Panc1 (cell line): ENCODE measurements at regions not wholly inside any gene's neighbourhood (a gene's known extent, or its start where the extent isn't known, plus 50 kb on each side); places are given as distances from the start of the nearest gene placed in this dataset.

ENCODE experiments used
- POLR2AphosphoS5 ChIP-seq: IDR thresholded peaks from 2 replicates; pipeline ENCODE4 v1.6.1; 2012; ENCODE audit warnings: mild to moderate bottlenecking, low read depth, low read length, moderate library complexity
- SIN3A ChIP-seq: IDR thresholded peaks from 2 replicates; pipeline ENCODE4 v1.6.1; 2012; ENCODE audit warnings: low read depth, mild to moderate bottlenecking, low read length, moderate library complexity, borderline replicate concordance; ENCODE audit not compliant: insufficient read depth
- TCF7L2 ChIP-seq: IDR thresholded peaks from 2 replicates; pipeline ENCODE4 v1.6.1; 2011; ENCODE audit warnings: mild to moderate bottlenecking, low read depth, low read length, inconsistent platforms
- TF ChIP-seq, protein P1 (sequence below), 2 experiments: IDR thresholded peaks; 2 replicates each; pipeline ENCODE4 v1.6.1; 2011 to 2012; ENCODE audit warnings: low read depth in 2 of 2, control low read depth in 1 of 2, low read length in 1 of 2, mild to moderate bottlenecking in 1 of 2, moderate library complexity in 1 of 2; ENCODE audit not compliant: insufficient read depth in 1 of 2
- TF ChIP-seq, protein P2 (sequence below): fragments of 450-650 bp; IDR thresholded peaks from 2 replicates; pipeline ENCODE4 v1.5.1; 2017; ENCODE audit warnings: mild to moderate bottlenecking

DNA sequence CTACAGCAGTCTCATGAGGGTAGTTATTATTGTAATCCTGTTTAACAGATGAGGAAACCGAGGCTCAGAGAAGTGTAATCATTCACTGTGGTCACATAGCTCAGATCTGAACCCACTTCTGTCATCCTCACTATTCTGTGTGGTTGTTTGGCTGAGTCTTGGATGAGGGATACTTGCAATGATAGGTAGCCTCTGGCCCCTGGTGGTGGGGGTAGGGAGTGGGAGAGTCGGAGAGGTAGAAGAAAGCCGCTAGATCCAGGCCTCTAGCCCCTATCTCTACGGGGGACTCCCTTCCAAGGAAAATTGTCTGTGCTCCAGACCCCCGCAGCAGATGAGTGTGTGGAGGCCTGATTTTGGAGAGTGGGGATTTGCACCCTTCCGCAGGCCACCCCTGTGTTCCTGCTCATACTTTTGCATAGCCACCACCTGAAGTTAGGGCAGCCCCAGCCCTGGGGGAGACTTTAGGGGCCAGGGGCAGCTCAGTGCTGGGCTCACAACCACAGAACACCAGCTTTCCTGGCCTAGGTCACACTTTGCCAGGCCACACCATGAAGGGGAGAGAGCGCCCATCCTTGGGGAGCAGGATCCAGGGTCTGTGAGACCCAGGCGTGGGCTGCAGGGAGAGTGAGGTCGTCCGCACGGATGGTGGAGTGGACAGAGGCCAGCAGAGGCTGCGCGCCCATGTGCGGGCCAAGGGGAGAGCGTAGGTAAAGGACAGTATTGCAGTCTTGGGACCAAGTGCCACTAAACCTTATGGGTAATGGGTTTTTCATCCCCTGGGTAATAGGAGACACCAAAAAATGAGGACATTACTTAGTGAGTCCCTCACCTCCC lies 148.2 kb downstream of the GLI2 start:
- TF ChIP-seq SIN3A (no peak), POLR2AphosphoS5 (no peak), TCF7L2 (no peak)
- TF ChIP-seq, protein P1, sequence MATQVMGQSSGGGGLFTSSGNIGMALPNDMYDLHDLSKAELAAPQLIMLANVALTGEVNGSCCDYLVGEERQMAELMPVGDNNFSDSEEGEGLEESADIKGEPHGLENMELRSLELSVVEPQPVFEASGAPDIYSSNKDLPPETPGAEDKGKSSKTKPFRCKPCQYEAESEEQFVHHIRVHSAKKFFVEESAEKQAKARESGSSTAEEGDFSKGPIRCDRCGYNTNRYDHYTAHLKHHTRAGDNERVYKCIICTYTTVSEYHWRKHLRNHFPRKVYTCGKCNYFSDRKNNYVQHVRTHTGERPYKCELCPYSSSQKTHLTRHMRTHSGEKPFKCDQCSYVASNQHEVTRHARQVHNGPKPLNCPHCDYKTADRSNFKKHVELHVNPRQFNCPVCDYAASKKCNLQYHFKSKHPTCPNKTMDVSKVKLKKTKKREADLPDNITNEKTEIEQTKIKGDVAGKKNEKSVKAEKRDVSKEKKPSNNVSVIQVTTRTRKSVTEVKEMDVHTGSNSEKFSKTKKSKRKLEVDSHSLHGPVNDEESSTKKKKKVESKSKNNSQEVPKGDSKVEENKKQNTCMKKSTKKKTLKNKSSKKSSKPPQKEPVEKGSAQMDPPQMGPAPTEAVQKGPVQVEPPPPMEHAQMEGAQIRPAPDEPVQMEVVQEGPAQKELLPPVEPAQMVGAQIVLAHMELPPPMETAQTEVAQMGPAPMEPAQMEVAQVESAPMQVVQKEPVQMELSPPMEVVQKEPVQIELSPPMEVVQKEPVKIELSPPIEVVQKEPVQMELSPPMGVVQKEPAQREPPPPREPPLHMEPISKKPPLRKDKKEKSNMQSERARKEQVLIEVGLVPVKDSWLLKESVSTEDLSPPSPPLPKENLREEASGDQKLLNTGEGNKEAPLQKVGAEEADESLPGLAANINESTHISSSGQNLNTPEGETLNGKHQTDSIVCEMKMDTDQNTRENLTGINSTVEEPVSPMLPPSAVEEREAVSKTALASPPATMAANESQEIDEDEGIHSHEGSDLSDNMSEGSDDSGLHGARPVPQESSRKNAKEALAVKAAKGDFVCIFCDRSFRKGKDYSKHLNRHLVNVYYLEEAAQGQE (IDR thresholded peaks at IDR 0.05; ENCODE audit: insufficient read depth in 1 of 2, low read depth in 2 of 2, low read length in 1 of 2): no peak
- TF ChIP-seq, protein P2, sequence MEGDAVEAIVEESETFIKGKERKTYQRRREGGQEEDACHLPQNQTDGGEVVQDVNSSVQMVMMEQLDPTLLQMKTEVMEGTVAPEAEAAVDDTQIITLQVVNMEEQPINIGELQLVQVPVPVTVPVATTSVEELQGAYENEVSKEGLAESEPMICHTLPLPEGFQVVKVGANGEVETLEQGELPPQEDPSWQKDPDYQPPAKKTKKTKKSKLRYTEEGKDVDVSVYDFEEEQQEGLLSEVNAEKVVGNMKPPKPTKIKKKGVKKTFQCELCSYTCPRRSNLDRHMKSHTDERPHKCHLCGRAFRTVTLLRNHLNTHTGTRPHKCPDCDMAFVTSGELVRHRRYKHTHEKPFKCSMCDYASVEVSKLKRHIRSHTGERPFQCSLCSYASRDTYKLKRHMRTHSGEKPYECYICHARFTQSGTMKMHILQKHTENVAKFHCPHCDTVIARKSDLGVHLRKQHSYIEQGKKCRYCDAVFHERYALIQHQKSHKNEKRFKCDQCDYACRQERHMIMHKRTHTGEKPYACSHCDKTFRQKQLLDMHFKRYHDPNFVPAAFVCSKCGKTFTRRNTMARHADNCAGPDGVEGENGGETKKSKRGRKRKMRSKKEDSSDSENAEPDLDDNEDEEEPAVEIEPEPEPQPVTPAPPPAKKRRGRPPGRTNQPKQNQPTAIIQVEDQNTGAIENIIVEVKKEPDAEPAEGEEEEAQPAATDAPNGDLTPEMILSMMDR: no peak
